SU-DHL-6 (cell line): ENCODE measurements at regions not wholly inside any gene's neighbourhood (a gene's known extent, or its start where the extent isn't known, plus 50 kb on each side); places are given as distances from the start of the nearest gene placed in this dataset.

ENCODE experiments used
- EZH2phosphoT487 ChIP-seq: fragments of 200-600 bp; sonication (generic), shearing (Covaris generic); conservative IDR thresholded peaks from 2 replicates; pipeline ENCODE4 v1.6.1; 2018; ENCODE audit warnings: mild to moderate bottlenecking, antibody characterized with exemption, low read length, moderate library complexity, mixed read lengths
- TF ChIP-seq, protein P1 (sequence below): fragments of 200-600 bp; sonication (generic); IDR thresholded peaks from one replicate; pipeline ENCODE4 v1.5.1; 2017; ENCODE audit warnings: antibody characterized with exemption, mild to moderate bottlenecking, low read length, moderate library complexity; ENCODE audit not compliant: insufficient read depth, poor library complexity, severe bottlenecking

DNA sequence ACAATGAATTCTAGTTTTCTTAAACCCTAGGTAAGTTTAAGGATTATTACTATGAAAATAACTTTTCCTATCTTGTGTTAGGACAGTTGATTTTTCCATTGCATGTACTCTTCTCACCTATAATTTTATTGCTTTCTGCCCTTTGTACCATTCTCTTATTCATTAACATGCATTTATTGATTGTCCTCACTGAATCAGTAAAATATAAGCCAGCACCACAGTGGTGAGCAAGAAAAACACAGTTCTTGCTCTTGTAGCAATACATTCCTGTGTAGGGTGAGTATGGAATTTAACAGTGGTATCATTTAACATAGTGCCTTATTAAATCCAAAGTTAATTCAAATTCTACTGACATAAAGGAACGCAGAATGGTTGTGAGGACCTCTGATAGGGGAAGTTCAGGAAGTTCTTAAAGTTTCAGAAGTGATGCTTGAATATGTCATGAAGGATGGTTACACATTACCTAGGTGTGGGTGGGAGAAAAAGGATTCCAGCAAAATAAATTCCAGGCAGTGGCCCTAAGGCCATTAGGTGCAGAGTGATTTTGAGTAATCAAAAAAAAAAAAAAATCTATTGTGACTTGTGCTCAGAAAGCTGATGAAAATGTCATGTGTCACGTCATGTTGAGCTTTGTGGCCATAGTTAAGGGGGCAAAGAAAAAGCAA lies 104.7 kb upstream of the DSEL start:
- TF ChIP-seq, protein P1, sequence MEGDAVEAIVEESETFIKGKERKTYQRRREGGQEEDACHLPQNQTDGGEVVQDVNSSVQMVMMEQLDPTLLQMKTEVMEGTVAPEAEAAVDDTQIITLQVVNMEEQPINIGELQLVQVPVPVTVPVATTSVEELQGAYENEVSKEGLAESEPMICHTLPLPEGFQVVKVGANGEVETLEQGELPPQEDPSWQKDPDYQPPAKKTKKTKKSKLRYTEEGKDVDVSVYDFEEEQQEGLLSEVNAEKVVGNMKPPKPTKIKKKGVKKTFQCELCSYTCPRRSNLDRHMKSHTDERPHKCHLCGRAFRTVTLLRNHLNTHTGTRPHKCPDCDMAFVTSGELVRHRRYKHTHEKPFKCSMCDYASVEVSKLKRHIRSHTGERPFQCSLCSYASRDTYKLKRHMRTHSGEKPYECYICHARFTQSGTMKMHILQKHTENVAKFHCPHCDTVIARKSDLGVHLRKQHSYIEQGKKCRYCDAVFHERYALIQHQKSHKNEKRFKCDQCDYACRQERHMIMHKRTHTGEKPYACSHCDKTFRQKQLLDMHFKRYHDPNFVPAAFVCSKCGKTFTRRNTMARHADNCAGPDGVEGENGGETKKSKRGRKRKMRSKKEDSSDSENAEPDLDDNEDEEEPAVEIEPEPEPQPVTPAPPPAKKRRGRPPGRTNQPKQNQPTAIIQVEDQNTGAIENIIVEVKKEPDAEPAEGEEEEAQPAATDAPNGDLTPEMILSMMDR = no peak
- no peak for TF ChIP-seq EZH2phosphoT487
